ENCODE measurements at regions not wholly inside any gene's neighbourhood (a gene's known extent, or its start where the extent isn't known, plus 50 kb on each side); places are given as distances from the start of the nearest gene placed in this dataset.

DNA sequence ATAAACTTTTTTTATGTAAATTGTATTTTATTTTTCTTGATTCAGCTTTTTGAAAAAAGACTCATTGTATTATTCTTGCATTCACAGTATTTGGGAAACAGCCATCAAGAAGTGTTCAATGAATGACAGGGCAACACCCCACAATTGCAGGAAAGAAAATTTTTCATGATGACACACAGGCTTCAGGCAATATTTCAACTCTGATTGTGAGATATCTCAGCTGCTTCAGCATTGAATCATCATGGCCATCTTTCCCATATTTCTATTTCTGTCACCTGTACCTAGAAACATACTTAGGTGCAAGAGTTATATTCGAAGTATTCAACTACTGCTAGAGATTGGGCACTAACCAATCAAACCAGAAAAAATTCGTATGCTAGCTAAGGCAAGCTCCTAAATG is 446.0 kb downstream of the ISL1 start:
- Histone ChIP-seq H3K9me2 (ENCODE audit: insufficient read depth) (peaks cover 3% of the 10 kb centered on the region; the same call in 1 of the 2 replicates), H3K27ac (peak overlapping the region; percentile 74), H3K36me3 (ENCODE audit: low read depth) (no peaks in the 10 kb centered on the region), H3K4me3 (no peak overlapping the region), H3K9me3 (ENCODE audit: insufficient read depth, low read depth) (peaks cover 6% of the 10 kb centered on the region; the same call in 1 of the 2 replicates), H3K79me2 (ENCODE audit: low read depth) (no peaks in the 10 kb centered on the region), H3F3A (ENCODE audit: insufficient read depth, low read depth) (peaks cover 13% of the 10 kb centered on the region), H3K27me3 (ENCODE audit: insufficient read depth, low read depth) (no peaks in the 10 kb centered on the region), H4K20me1 (ENCODE audit: insufficient read depth) (no peaks in the 10 kb centered on the region), H2AFZ (peak overlapping the region; percentile 4; the same call in 1 of the 2 replicates), H3K4me1 (replicated peaks; ENCODE audit: insufficient read depth) (peaks cover 24% of the 10 kb centered on the region), H3K4me2 (peak overlapping the region; percentile 62)
- intact Hi-C loops (cut with micrococcal nuclease; ENCODE audit: unreplicated experiment): loop anchor here (10.0 kb wide), 2 partner anchors 174 to 434 kb away; no protein-coding TSS in a partner anchor
- peak; percentile 45 to 89 for DNase-seq
- ChIA-PET POLR2A (ENCODE audit: unreplicated experiment) (no interaction called here), CTCF (no interaction called here)
- TF ChIP-seq, protein P1, sequence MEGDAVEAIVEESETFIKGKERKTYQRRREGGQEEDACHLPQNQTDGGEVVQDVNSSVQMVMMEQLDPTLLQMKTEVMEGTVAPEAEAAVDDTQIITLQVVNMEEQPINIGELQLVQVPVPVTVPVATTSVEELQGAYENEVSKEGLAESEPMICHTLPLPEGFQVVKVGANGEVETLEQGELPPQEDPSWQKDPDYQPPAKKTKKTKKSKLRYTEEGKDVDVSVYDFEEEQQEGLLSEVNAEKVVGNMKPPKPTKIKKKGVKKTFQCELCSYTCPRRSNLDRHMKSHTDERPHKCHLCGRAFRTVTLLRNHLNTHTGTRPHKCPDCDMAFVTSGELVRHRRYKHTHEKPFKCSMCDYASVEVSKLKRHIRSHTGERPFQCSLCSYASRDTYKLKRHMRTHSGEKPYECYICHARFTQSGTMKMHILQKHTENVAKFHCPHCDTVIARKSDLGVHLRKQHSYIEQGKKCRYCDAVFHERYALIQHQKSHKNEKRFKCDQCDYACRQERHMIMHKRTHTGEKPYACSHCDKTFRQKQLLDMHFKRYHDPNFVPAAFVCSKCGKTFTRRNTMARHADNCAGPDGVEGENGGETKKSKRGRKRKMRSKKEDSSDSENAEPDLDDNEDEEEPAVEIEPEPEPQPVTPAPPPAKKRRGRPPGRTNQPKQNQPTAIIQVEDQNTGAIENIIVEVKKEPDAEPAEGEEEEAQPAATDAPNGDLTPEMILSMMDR (conservative IDR thresholded peaks at IDR 0.05): no peak
- TF ChIP-seq EZH2 (IDR thresholded peaks at IDR 0.05; ENCODE audit: low read depth): no peak
- BruUV-seq (replicated peaks): no TSS peak

DNA sequence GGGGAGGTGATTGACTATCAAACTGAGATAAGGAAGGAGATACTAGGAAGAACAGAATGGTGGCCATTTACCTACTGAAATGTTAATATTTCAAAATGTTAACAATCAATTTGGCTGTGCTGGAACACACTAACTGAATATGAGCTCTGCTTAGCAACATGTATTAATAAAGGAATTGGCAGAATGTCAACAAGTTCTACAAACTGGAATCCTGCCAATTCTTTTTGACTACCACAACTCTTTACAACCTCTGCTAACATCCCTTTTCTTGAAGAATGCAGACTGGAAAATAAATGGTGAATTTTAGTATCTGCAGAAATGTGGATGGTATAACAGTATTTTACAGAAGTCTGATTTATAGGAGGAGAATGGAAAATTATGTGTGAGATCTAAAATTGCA is 446.4 kb downstream of the ISL1 start:
- no peaks in the 10 kb centered on the region for H3K36me3 ChIP-seq (ENCODE audit: low read depth)
- H3K4me2 ChIP-seq: peak overlapping the region; percentile 62
- no peaks in the 10 kb centered on the region for H3K27me3 ChIP-seq (ENCODE audit: insufficient read depth, low read depth)
- POLR2A ChIA-PET (ENCODE audit: unreplicated experiment): no interaction called here
- no peaks in the 10 kb centered on the region for H3K79me2 ChIP-seq (ENCODE audit: low read depth)
- H3K4me1 ChIP-seq (replicated peaks; ENCODE audit: insufficient read depth): peaks cover 24% of the 10 kb centered on the region
- TF ChIP-seq, protein P1 (conservative IDR thresholded peaks at IDR 0.05): no peak
- TF ChIP-seq EZH2 (IDR thresholded peaks at IDR 0.05; ENCODE audit: low read depth): no peak
- peaks cover 3% of the 10 kb centered on the region; the same call in 1 of the 2 replicates for H3K9me2 ChIP-seq (ENCODE audit: insufficient read depth)
- CTCF ChIA-PET: no interaction called here
- no TSS peak for BruUV-seq (replicated peaks)
- no peak for DNase-seq
- H3K27ac ChIP-seq: peak overlapping the region; percentile 74
- H3K9me3 ChIP-seq (ENCODE audit: insufficient read depth, low read depth): peaks cover 6% of the 10 kb centered on the region; the same call in 1 of the 2 replicates
- intact Hi-C loops (cut with micrococcal nuclease; ENCODE audit: unreplicated experiment): loop anchor here (10.0 kb wide), 2 partner anchors 175 to 435 kb away; no protein-coding TSS in a partner anchor
- peaks cover 13% of the 10 kb centered on the region for H3F3A ChIP-seq (ENCODE audit: insufficient read depth, low read depth)
- peak overlapping the region; percentile 4; the same call in 1 of the 2 replicates for H2AFZ ChIP-seq
- no peak overlapping the region for H3K4me3 ChIP-seq
- H4K20me1 ChIP-seq (ENCODE audit: insufficient read depth): no peaks in the 10 kb centered on the region

DNA sequence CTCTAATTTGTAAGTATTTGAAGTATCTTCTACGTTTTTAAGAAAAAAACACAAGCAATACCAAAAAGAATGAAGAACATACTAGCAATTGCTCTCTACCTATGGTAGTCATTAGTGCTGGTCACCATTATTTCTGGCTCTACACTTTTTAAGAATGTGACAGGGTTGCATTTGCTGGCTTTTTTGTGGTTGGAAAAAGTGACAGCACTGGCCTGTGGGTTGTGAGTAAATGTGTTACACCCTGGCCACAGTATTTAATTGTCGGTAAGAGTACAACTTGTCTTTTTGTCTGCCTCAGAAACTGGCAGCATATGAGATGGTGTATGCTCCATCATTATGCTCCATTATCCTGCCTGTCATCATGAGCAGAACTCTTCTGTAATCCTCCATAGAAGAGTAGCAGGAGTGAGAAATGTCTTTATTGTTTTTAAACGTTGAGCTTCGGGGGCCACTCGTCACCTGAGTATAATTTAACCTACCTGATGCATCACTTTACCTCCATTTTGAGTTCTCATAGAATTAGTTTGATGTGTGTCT is 449.8 kb downstream of the ISL1 start:
- ChIA-PET CTCF (no interaction called here), POLR2A (ENCODE audit: unreplicated experiment) (no interaction called here)
- no TSS peak for BruUV-seq (replicated peaks)
- DNase-seq: no peak
- TF ChIP-seq EZH2 (IDR thresholded peaks at IDR 0.05; ENCODE audit: low read depth): no peak
- TF ChIP-seq, protein P1 (conservative IDR thresholded peaks at IDR 0.05): no peak
- no peak overlapping the region for H3K4me2 ChIP-seq
- no peaks in the 10 kb centered on the region for H4K20me1 ChIP-seq (ENCODE audit: insufficient read depth)
- no peaks in the 10 kb centered on the region for H3K27me3 ChIP-seq (ENCODE audit: insufficient read depth, low read depth)
- H3K79me2 ChIP-seq (ENCODE audit: low read depth): no peaks in the 10 kb centered on the region
- H2AFZ ChIP-seq: no peak overlapping the region
- H3K4me3 ChIP-seq: no peak overlapping the region
- H3K9me3 ChIP-seq (ENCODE audit: insufficient read depth, low read depth): peaks cover 6% of the 10 kb centered on the region; the same call in 1 of the 2 replicates
- H3K9me2 ChIP-seq (ENCODE audit: insufficient read depth): 0 out of 2 replicates have a peak, but pooled peaks cover 3% of the 10 kb centered on the region
- no peaks in the 10 kb centered on the region for H3K36me3 ChIP-seq (ENCODE audit: low read depth)
- no peak overlapping the region for H3K27ac ChIP-seq
- peaks cover 13% of the 10 kb centered on the region for H3F3A ChIP-seq (ENCODE audit: insufficient read depth, low read depth)
- H3K4me1 ChIP-seq (replicated peaks; ENCODE audit: insufficient read depth): peaks cover 24% of the 10 kb centered on the region
- intact Hi-C loops (cut with micrococcal nuclease; ENCODE audit: unreplicated experiment): no loop called here

All from PC-9 (cell line).